ENCODE measurements at regions not wholly inside any gene's neighbourhood (a gene's known extent, or its start where the extent isn't known, plus 50 kb on each side); places are given as distances from the start of the nearest gene placed in this dataset.
"Not testable (repeated sequence)": the region's sequence is repeated elsewhere in the genome, so short reads cannot be mapped to it uniquely, and the experiment has no call there.

- TF ChIP-seq CTCF (IDR thresholded peaks at IDR 0.05; ENCODE audit: low read depth, low read length, missing control alignments) = no peak
- H3K4me3 ChIP-seq (ENCODE audit: low read depth, low read length) = no peak overlapping the region
- no peak for DNase-seq (ENCODE audit: low read depth)
These were observed 159.6 kb downstream of the LHFPL1 start for GRCh38 chrX:112520124-112520523.

GRCh38 chrX:112513154-112513553, 166.6 kb downstream of the LHFPL1 start:
- no peak for TF ChIP-seq CTCF (IDR thresholded peaks at IDR 0.05; ENCODE audit: low read depth, low read length, missing control alignments)
- DNase-seq (ENCODE audit: low read depth) = no peak
- no peak overlapping the region for H3K4me3 ChIP-seq (ENCODE audit: low read depth, low read length)

- TF ChIP-seq CTCF (IDR thresholded peaks at IDR 0.05; ENCODE audit: low read depth, low read length, missing control alignments) = no peak
- DNase-seq (ENCODE audit: low read depth) = no peak
These were observed 167.2 kb downstream of the LHFPL1 start for GRCh38 chrX:112512509-112512908.

GRCh38 chrX:112510629-112511028, 169.1 kb downstream of the LHFPL1 start:
- H3K4me3 ChIP-seq (ENCODE audit: low read depth, low read length) = no peak overlapping the region
- no peak for TF ChIP-seq CTCF (IDR thresholded peaks at IDR 0.05; ENCODE audit: low read depth, low read length, missing control alignments)
- DNase-seq (ENCODE audit: low read depth) = no peak

More at GRCh38 chrX:112512509-112512908, 167.2 kb downstream of the LHFPL1 start:
- H3K4me3 ChIP-seq (ENCODE audit: low read depth, low read length) = no peak overlapping the region

GRCh38 chrX:112477653-112478052, 202.1 kb downstream of the LHFPL1 start:
- DNase-seq (ENCODE audit: low read depth) = no peak
- no peak for TF ChIP-seq CTCF (IDR thresholded peaks at IDR 0.05; ENCODE audit: low read depth, low read length, missing control alignments)
- no peak overlapping the region for H3K4me3 ChIP-seq (ENCODE audit: low read depth, low read length)

- H3K4me3 ChIP-seq (ENCODE audit: low read depth, low read length) = no peak overlapping the region
- no peak for TF ChIP-seq CTCF (IDR thresholded peaks at IDR 0.05; ENCODE audit: low read depth, low read length, missing control alignments)
These were observed 206.1 kb downstream of the LHFPL1 start for GRCh38 chrX:112473654-112474053.

GRCh38 chrX:112470551-112470950, 209.2 kb downstream of the LHFPL1 start:
- no peak for TF ChIP-seq CTCF (IDR thresholded peaks at IDR 0.05; ENCODE audit: low read depth, low read length, missing control alignments)
- no peak for DNase-seq (ENCODE audit: low read depth)
- no peak overlapping the region for H3K4me3 ChIP-seq (ENCODE audit: low read depth, low read length)

More at GRCh38 chrX:112473654-112474053, 206.1 kb downstream of the LHFPL1 start:
- no peak for DNase-seq (ENCODE audit: low read depth)

GRCh38 chrX:112461949-112462450, 217.7 kb downstream of the LHFPL1 start:
- H3K4me3 ChIP-seq (ENCODE audit: low read depth, low read length); DNase-seq (ENCODE audit: low read depth): not testable (repeated sequence)

Measured in GM12864 (cell line).